ENCODE measurements at regions not wholly inside any gene's neighbourhood (a gene's known extent, or its start where the extent isn't known, plus 50 kb on each side); places are given as distances from the start of the nearest gene placed in this dataset.

DNA sequence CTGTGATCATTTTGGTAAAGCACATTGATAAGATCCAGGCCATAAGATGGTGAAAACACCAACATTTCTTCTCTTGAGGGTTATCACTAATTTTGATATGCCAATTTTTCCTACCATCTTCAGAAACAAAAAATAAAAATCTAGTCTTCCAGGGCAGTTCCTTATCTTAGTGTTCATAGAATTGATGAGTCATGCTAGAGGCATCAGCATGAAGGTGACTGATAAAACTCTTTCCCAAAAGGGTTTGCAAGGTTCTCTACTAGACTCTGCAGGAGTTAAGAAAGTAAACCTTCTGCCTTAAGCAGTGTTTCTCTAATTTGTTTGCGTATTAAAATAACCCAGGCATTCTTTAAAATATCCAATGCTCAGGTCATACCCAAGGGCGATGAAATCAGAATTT, 483.1 kb upstream of the CNTNAP2 start:
- Histone ChIP-seq H3K36me3 (replicated peaks; ENCODE audit: insufficient read depth, low read depth) (no peaks in the 10 kb centered on the region), H3K4me3 (no peak overlapping the region), H4K20me1 (ENCODE audit: insufficient read depth, poor library complexity, severe bottlenecking) (no peaks in the 10 kb centered on the region), H3K27ac (no peak overlapping the region), H3K79me2 (no peaks in the 10 kb centered on the region), H2AFZ (no peak overlapping the region), H3K4me1 (ENCODE audit: insufficient read depth) (no peaks in the 10 kb centered on the region), H3K4me2 (no peak overlapping the region), H3K27me3 (no peaks in the 10 kb centered on the region), H3K9me3 (ENCODE audit: low read depth) (no peaks in the 10 kb centered on the region), H3K9me2 (replicated peaks; ENCODE audit: insufficient read depth) (no peaks in the 10 kb centered on the region)
- DNase-seq (ENCODE audit: low spot score): no peak
- TF ChIP-seq EZH2phosphoT487 (IDR thresholded peaks at IDR 0.05; ENCODE audit: low read depth, severe bottlenecking, unreplicated experiment) (no peak), EZH2 (IDR thresholded peaks at IDR 0.05; ENCODE audit: borderline replicate concordance) (no peak), CTCF (IDR thresholded peaks at IDR 0.05; ENCODE audit: poor library complexity) (no peak)
- 66% methylated on average over 2 of the region's 2 CpGs for WGBS (ENCODE audit: low lambda C conversion rate, missing lambda C conversion rate)

- Histone ChIP-seq H3K9me3 (ENCODE audit: low read depth) (no peaks in the 10 kb centered on the region), H3K4me1 (ENCODE audit: insufficient read depth) (no peaks in the 10 kb centered on the region), H4K20me1 (ENCODE audit: insufficient read depth, poor library complexity, severe bottlenecking) (no peaks in the 10 kb centered on the region), H3K27me3 (no peaks in the 10 kb centered on the region), H2AFZ (no peak overlapping the region), H3K27ac (no peak overlapping the region), H3K79me2 (no peaks in the 10 kb centered on the region), H3K4me3 (no peak overlapping the region), H3K9me2 (replicated peaks; ENCODE audit: insufficient read depth) (no peaks in the 10 kb centered on the region), H3K4me2 (no peak overlapping the region), H3K36me3 (replicated peaks; ENCODE audit: insufficient read depth, low read depth) (no peaks in the 10 kb centered on the region)
- TF ChIP-seq EZH2 (IDR thresholded peaks at IDR 0.05; ENCODE audit: borderline replicate concordance) (no peak), EZH2phosphoT487 (IDR thresholded peaks at IDR 0.05; ENCODE audit: low read depth, severe bottlenecking, unreplicated experiment) (no peak), CTCF (IDR thresholded peaks at IDR 0.05; ENCODE audit: poor library complexity) (no peak)
- no peak for DNase-seq (ENCODE audit: low spot score)
- WGBS (ENCODE audit: low lambda C conversion rate, missing lambda C conversion rate): 81% methylated on average over 1 of the region's 1 CpG
Measured at GRCh38 chr7:145624618-145625017, 492.0 kb upstream of the CNTNAP2 start.

GRCh38 chr7:145605963-145606362, 510.6 kb upstream of the CNTNAP2 start:
- Histone ChIP-seq H4K20me1 (ENCODE audit: insufficient read depth, poor library complexity, severe bottlenecking) (no peaks in the 10 kb centered on the region), H3K79me2 (no peaks in the 10 kb centered on the region), H3K36me3 (replicated peaks; ENCODE audit: insufficient read depth, low read depth) (no peaks in the 10 kb centered on the region), H3K4me2 (no peak overlapping the region), H3K4me3 (no peak overlapping the region), H3K4me1 (ENCODE audit: insufficient read depth) (no peaks in the 10 kb centered on the region), H3K27ac (no peak overlapping the region), H3K9me2 (replicated peaks; ENCODE audit: insufficient read depth) (no peaks in the 10 kb centered on the region), H3K27me3 (no peaks in the 10 kb centered on the region), H3K9me3 (ENCODE audit: low read depth) (no peaks in the 10 kb centered on the region), H2AFZ (no peak overlapping the region)
- 86% methylated on average over 5 of the region's 5 CpGs for WGBS (ENCODE audit: low lambda C conversion rate, missing lambda C conversion rate)
- no peak for DNase-seq (ENCODE audit: low spot score)
- no peak for TF ChIP-seq CTCF (IDR thresholded peaks at IDR 0.05; ENCODE audit: poor library complexity)
- no peak for TF ChIP-seq EZH2phosphoT487 (IDR thresholded peaks at IDR 0.05; ENCODE audit: low read depth, severe bottlenecking, unreplicated experiment)
- TF ChIP-seq EZH2 (IDR thresholded peaks at IDR 0.05; ENCODE audit: borderline replicate concordance): no peak

GRCh38 chr7:145599376-145599775, 517.2 kb upstream of the CNTNAP2 start:
- H3K4me1 ChIP-seq (ENCODE audit: insufficient read depth): no peaks in the 10 kb centered on the region
- H3K4me3 ChIP-seq: no peak overlapping the region
- H3K9me2 ChIP-seq (replicated peaks; ENCODE audit: insufficient read depth): no peaks in the 10 kb centered on the region
- WGBS (ENCODE audit: low lambda C conversion rate, missing lambda C conversion rate): 53% methylated on average over 1 of the region's 1 CpG
- no peaks in the 10 kb centered on the region for H3K36me3 ChIP-seq (replicated peaks; ENCODE audit: insufficient read depth, low read depth)
- no peaks in the 10 kb centered on the region for H3K27me3 ChIP-seq
- no peak for TF ChIP-seq EZH2phosphoT487 (IDR thresholded peaks at IDR 0.05; ENCODE audit: low read depth, severe bottlenecking, unreplicated experiment)
- TF ChIP-seq EZH2 (IDR thresholded peaks at IDR 0.05; ENCODE audit: borderline replicate concordance): no peak
- TF ChIP-seq CTCF (IDR thresholded peaks at IDR 0.05; ENCODE audit: poor library complexity): no peak
- H3K9me3 ChIP-seq (ENCODE audit: low read depth): no peaks in the 10 kb centered on the region
- H2AFZ ChIP-seq: no peak overlapping the region
- DNase-seq (ENCODE audit: low spot score): no peak
- no peak overlapping the region for H3K4me2 ChIP-seq
- no peak overlapping the region for H3K27ac ChIP-seq
- H4K20me1 ChIP-seq (ENCODE audit: insufficient read depth, poor library complexity, severe bottlenecking): no peaks in the 10 kb centered on the region
- no peaks in the 10 kb centered on the region for H3K79me2 ChIP-seq
